Activated T-helper 17 cell treated with anti-CD3 and anti-CD28 coated beads, Interleukin-2, amount 50 U/mL, for 72 hours (primary cell): ENCODE measurements at regions not wholly inside any gene's neighbourhood (a gene's known extent, or its start where the extent isn't known, plus 50 kb on each side); places are given as distances from the start of the nearest gene placed in this dataset.
"Not testable (repeated sequence)": the region's sequence is repeated elsewhere in the genome, so short reads cannot be mapped to it uniquely, and the experiment has no call there.

Source experiments
- ATAC-seq: fragments of 150-1000 bp; cut with Tn5 transposase; replicated peaks from 2 replicates; pipeline ENCODE4 v1.10.0; 2021; ENCODE audit warnings: mild to moderate bottlenecking, moderate library complexity
- H3K27ac Mint-ChIP-seq: one replicate; pipeline ENCODE4 v1.8.0; 2022; ENCODE audit warnings: mixed read lengths
- H3K27me3 Mint-ChIP-seq: one replicate; pipeline ENCODE4 v1.8.0; 2022; ENCODE audit warnings: mixed read lengths
- H3K36me3 Mint-ChIP-seq: one replicate; pipeline ENCODE4 v1.8.0; 2022; ENCODE audit warnings: low read depth, mild to moderate bottlenecking, mixed read lengths
- H3K4me1 Mint-ChIP-seq: one replicate; pipeline ENCODE4 v1.8.0; 2022; ENCODE audit warnings: mixed read lengths
- H3K4me3 Mint-ChIP-seq: one replicate; pipeline ENCODE4 v1.8.0; 2022; ENCODE audit warnings: mild to moderate bottlenecking, mixed read lengths
- H3K9me3 Mint-ChIP-seq: one replicate; pipeline ENCODE4 v1.8.0; 2022; ENCODE audit warnings: mixed read lengths

- H3K27ac Mint-ChIP-seq: no peak overlapping the region
- ATAC-seq: no peak
- H3K36me3 Mint-ChIP-seq: no peaks in the 10 kb centered on the region
- no peaks in the 10 kb centered on the region for H3K27me3 Mint-ChIP-seq
- H3K9me3 Mint-ChIP-seq: peaks cover 4% of the 10 kb centered on the region
- H3K4me1 Mint-ChIP-seq: no peaks in the 10 kb centered on the region
- H3K4me3 Mint-ChIP-seq: no peak overlapping the region
Observed at GRCh38 chr13:87208636-87209035, 462.5 kb upstream of the SLITRK5 start.

- H3K27ac Mint-ChIP-seq: no peak overlapping the region
- H3K9me3 Mint-ChIP-seq: peaks cover 25% of the 10 kb centered on the region
- no peaks in the 10 kb centered on the region for H3K36me3 Mint-ChIP-seq
- no peaks in the 10 kb centered on the region for H3K4me1 Mint-ChIP-seq
- no peak for ATAC-seq
- no peaks in the 10 kb centered on the region for H3K27me3 Mint-ChIP-seq
- H3K4me3 Mint-ChIP-seq: no peak overlapping the region
Observed at GRCh38 chr13:87234981-87235380, 436.2 kb upstream of the SLITRK5 start.

- Mint-ChIP-seq H3K36me3 (no peaks in the 10 kb centered on the region), H3K9me3 (peaks cover 22% of the 10 kb centered on the region), H3K27me3 (no peaks in the 10 kb centered on the region), H3K27ac (no peak overlapping the region), H3K4me1 (no peaks in the 10 kb centered on the region), H3K4me3 (no peak overlapping the region)
- ATAC-seq: no peak
Observed at GRCh38 chr13:87235621-87236020, 435.6 kb upstream of the SLITRK5 start.

GRCh38 chr13:87244256-87244890 is 426.8 kb upstream of the SLITRK5 start:
- no peak for ATAC-seq
- Mint-ChIP-seq H3K27me3 (no peaks in the 10 kb centered on the region), H3K36me3 (no peaks in the 10 kb centered on the region), H3K4me3 (no peak overlapping the region), H3K4me1 (no peaks in the 10 kb centered on the region), H3K27ac (no peak overlapping the region), H3K9me3 (peaks cover 3% of the 10 kb centered on the region)

- H3K27me3 Mint-ChIP-seq, H3K4me3 Mint-ChIP-seq: not testable (repeated sequence)
Observed at GRCh38 chr13:87249847-87250246, 421.3 kb upstream of the SLITRK5 start.

GRCh38 chr13:87255394-87255793 is 415.8 kb upstream of the SLITRK5 start:
- Mint-ChIP-seq H3K27ac (no peak overlapping the region), H3K36me3 (no peaks in the 10 kb centered on the region), H3K9me3 (peaks cover 4% of the 10 kb centered on the region), H3K4me3 (no peak overlapping the region), H3K27me3 (no peaks in the 10 kb centered on the region), H3K4me1 (no peaks in the 10 kb centered on the region)
- ATAC-seq: no peak

More at GRCh38 chr13:87249847-87250246, 421.3 kb upstream of the SLITRK5 start:
- not testable (repeated sequence) for H3K27ac Mint-ChIP-seq, ATAC-seq, H3K4me1 Mint-ChIP-seq, H3K9me3 Mint-ChIP-seq, H3K36me3 Mint-ChIP-seq

GRCh38 chr13:87259479-87260083 is 411.6 kb upstream of the SLITRK5 start:
- Mint-ChIP-seq H3K27me3 (no peaks in the 10 kb centered on the region), H3K27ac (no peak overlapping the region), H3K9me3 (peaks cover 4% of the 10 kb centered on the region), H3K4me3 (no peak overlapping the region), H3K36me3 (no peaks in the 10 kb centered on the region), H3K4me1 (no peaks in the 10 kb centered on the region)
- ATAC-seq: no peak

- no peak overlapping the region for H3K4me3 Mint-ChIP-seq
- H3K36me3 Mint-ChIP-seq: no peaks in the 10 kb centered on the region
- H3K9me3 Mint-ChIP-seq: no peaks in the 10 kb centered on the region
- H3K4me1 Mint-ChIP-seq: no peaks in the 10 kb centered on the region
- ATAC-seq: no peak
- H3K27me3 Mint-ChIP-seq: no peaks in the 10 kb centered on the region
- H3K27ac Mint-ChIP-seq: no peak overlapping the region
Observed at GRCh38 chr13:87274209-87274819, 396.9 kb upstream of the SLITRK5 start.

- no peak for ATAC-seq
- no peak overlapping the region for H3K27ac Mint-ChIP-seq
- no peak overlapping the region for H3K4me3 Mint-ChIP-seq
- H3K27me3 Mint-ChIP-seq: no peaks in the 10 kb centered on the region
- H3K4me1 Mint-ChIP-seq: no peaks in the 10 kb centered on the region
- no peaks in the 10 kb centered on the region for H3K36me3 Mint-ChIP-seq
- no peaks in the 10 kb centered on the region for H3K9me3 Mint-ChIP-seq
Observed at GRCh38 chr13:87280139-87280538, 391.0 kb upstream of the SLITRK5 start.

- H3K4me1 Mint-ChIP-seq: no peaks in the 10 kb centered on the region
- no peak for ATAC-seq
- peaks cover 10% of the 10 kb centered on the region for H3K9me3 Mint-ChIP-seq
- H3K27me3 Mint-ChIP-seq: no peaks in the 10 kb centered on the region
- no peak overlapping the region for H3K4me3 Mint-ChIP-seq
- H3K27ac Mint-ChIP-seq: no peak overlapping the region
- H3K36me3 Mint-ChIP-seq: no peaks in the 10 kb centered on the region
Observed at GRCh38 chr13:87287721-87288120, 383.4 kb upstream of the SLITRK5 start.

GRCh38 chr13:87295636-87296035 is 375.5 kb upstream of the SLITRK5 start:
- no peak overlapping the region for H3K27ac Mint-ChIP-seq
- H3K4me1 Mint-ChIP-seq: no peaks in the 10 kb centered on the region
- no peaks in the 10 kb centered on the region for H3K27me3 Mint-ChIP-seq
- no peak overlapping the region for H3K4me3 Mint-ChIP-seq
- H3K36me3 Mint-ChIP-seq: no peaks in the 10 kb centered on the region
- peaks cover 17% of the 10 kb centered on the region for H3K9me3 Mint-ChIP-seq
- no peak for ATAC-seq

GRCh38 chr13:87302034-87302433 is 369.1 kb upstream of the SLITRK5 start:
- Mint-ChIP-seq H3K4me3 (no peak overlapping the region), H3K27me3 (no peaks in the 10 kb centered on the region), H3K4me1 (no peaks in the 10 kb centered on the region), H3K36me3 (no peaks in the 10 kb centered on the region), H3K9me3 (peaks cover 19% of the 10 kb centered on the region), H3K27ac (no peak overlapping the region)
- no peak for ATAC-seq

GRCh38 chr13:87302931-87303330 is 368.2 kb upstream of the SLITRK5 start:
- no peak for ATAC-seq
- H3K4me1 Mint-ChIP-seq: no peaks in the 10 kb centered on the region
- no peak overlapping the region for H3K4me3 Mint-ChIP-seq

GRCh38 chr13:87311165-87311564 is 360.0 kb upstream of the SLITRK5 start:
- Mint-ChIP-seq H3K9me3 (peaks cover 12% of the 10 kb centered on the region), H3K4me1 (no peaks in the 10 kb centered on the region)
- ATAC-seq: no peak

More at GRCh38 chr13:87302931-87303330, 368.2 kb upstream of the SLITRK5 start:
- Mint-ChIP-seq H3K27ac (no peak overlapping the region), H3K9me3 (peaks cover 20% of the 10 kb centered on the region), H3K27me3 (no peaks in the 10 kb centered on the region), H3K36me3 (no peaks in the 10 kb centered on the region)

GRCh38 chr13:87314822-87315221 is 356.3 kb upstream of the SLITRK5 start:
- Mint-ChIP-seq H3K4me3 (no peak overlapping the region), H3K36me3 (no peaks in the 10 kb centered on the region), H3K9me3 (peaks cover 14% of the 10 kb centered on the region), H3K27me3 (no peaks in the 10 kb centered on the region), H3K27ac (no peak overlapping the region), H3K4me1 (no peaks in the 10 kb centered on the region)
- no peak for ATAC-seq

More at GRCh38 chr13:87311165-87311564, 360.0 kb upstream of the SLITRK5 start:
- no peaks in the 10 kb centered on the region for H3K36me3 Mint-ChIP-seq
- H3K27ac Mint-ChIP-seq: no peak overlapping the region
- no peaks in the 10 kb centered on the region for H3K27me3 Mint-ChIP-seq
- no peak overlapping the region for H3K4me3 Mint-ChIP-seq
